Embryonic facial prominence (tissue), 1 donor: ENCODE measurements at regions not wholly inside any gene's neighbourhood (a gene's known extent, or its start where the extent isn't known, plus 50 kb on each side); places are given as distances from the start of the nearest gene placed in this dataset.

ENCODE experiments used
- DNase-seq: peaks from one replicate; pipeline ENCODE4 v3.0.0-alpha.2; 2016; ENCODE audit errors: extremely low spot score

GRCh38 chr2:204177977-204178522 lies 241.5 kb downstream of the ICOS start:
- no peak for DNase-seq

GRCh38 chr2:204180649-204181048 lies 244.1 kb downstream of the ICOS start:
- no peak for DNase-seq

GRCh38 chr2:204183608-204184007 lies 247.0 kb downstream of the ICOS start:
- DNase-seq = no peak

- no peak for DNase-seq
Observed at GRCh38 chr2:204184226-204184625, 247.7 kb downstream of the ICOS start.

- DNase-seq = no peak
Observed at GRCh38 chr2:204187229-204188083, 250.9 kb downstream of the ICOS start.

DNA sequence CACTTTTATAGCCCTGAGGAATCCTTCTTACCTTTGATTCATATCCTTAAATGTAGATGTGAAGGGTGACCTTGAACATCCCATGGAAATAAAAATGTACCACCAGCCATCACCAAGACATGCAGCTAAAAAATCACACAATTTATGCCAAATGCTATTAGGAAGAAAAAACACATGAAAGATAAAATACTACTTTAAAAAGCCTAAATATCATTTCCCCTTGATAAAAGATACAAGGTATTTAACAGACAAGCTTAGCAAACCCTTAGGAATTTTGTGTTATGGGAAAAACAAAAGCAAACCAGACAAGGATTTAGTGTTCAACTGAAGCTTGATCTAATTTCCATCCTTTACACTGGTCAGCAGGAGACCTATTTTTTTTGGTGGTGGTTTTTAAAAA lies 255.0 kb downstream of the ICOS start:
- DNase-seq = no peak

- no peak for DNase-seq
Observed at GRCh38 chr2:204195498-204195897, 258.9 kb downstream of the ICOS start.

GRCh38 chr2:204197336-204198005 lies 260.9 kb downstream of the ICOS start:
- DNase-seq = no peak

DNA sequence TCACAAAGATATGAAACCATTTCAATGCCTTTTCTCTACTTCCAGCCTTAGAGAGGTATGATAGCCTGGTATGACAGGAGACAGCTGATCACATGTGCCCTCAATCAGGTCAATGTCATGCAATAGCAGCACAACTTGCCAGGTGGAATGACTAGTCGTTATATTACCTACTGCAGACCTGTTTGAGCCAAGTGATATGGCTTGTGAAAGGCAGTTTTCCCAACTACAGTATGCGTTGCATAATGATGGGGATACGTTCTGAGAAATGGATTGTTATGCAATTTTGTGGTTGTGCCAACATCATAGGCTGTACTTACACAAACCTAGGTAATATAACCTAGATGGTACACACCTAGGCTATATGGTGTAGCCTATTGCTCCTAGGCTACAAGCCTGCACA lies 262.8 kb downstream of the ICOS start:
- no peak for DNase-seq

DNA sequence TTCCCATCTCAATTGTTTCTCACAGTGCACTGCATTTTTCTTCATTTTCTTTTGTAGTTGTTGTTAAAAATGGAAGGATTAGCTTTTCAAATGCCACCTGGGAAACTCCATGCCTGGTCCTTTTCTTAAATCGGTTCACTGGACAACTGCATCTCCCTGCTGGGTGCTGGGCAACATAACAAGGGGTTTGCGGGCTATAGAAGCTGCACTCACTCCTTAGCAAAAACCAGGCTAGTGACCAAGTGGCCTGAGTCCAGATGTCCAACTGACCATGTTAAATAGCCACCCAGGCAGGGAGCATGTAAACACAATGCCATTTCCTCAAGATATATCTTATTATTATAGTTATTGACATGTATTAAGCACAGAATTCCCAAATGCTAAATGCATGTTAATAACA lies 264.9 kb downstream of the ICOS start:
- DNase-seq = no peak

- no peak for DNase-seq
Observed at GRCh38 chr2:204202253-204202652, 265.7 kb downstream of the ICOS start.

GRCh38 chr2:204203704-204204103 lies 267.1 kb downstream of the ICOS start:
- no peak for DNase-seq

- no peak for DNase-seq
Observed at GRCh38 chr2:204205082-204205481, 268.5 kb downstream of the ICOS start.

DNA sequence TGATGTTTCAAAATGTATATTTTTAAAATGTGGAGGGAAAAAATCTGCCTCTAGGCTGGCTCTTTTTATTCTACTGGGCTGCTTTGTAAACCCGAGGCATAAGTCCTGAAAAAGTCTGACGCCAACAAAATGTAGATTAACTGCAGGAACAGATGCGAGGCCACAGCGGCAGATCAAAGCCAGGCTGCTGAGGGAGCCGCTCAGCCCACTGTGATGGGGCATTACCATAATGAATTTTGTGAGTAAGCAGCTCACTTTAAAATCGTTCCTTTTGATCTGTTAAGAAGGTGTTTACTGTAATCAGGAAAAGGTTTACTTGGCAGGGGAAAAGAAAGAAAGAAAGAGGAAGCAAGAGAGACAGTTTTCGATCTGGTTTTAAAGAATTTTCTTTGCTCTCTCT lies 269.0 kb downstream of the ICOS start:
- DNase-seq = no peak

- no peak for DNase-seq
Observed at GRCh38 chr2:204207866-204208265, 271.3 kb downstream of the ICOS start.

- DNase-seq = no peak
Observed at GRCh38 chr2:204213588-204213987, 277.0 kb downstream of the ICOS start.

DNA sequence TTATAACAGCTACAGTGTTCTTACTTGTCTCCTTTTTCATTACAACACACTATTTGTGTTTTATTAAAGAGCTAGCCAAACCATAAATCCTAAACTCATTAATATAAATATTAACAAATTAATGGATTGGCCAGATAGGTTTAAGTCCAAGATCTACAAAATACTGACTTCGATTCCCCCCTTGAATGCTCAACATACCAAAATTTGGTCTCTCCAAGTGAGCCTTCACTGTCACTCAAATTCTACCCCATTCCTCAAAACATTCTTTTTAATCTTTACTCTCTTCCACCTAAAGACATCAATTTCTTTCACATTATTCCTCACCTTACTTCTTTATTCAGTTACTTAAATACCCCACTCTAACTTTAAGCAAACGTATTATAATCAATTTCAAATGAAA lies 281.5 kb downstream of the ICOS start:
- DNase-seq = no peak

DNA sequence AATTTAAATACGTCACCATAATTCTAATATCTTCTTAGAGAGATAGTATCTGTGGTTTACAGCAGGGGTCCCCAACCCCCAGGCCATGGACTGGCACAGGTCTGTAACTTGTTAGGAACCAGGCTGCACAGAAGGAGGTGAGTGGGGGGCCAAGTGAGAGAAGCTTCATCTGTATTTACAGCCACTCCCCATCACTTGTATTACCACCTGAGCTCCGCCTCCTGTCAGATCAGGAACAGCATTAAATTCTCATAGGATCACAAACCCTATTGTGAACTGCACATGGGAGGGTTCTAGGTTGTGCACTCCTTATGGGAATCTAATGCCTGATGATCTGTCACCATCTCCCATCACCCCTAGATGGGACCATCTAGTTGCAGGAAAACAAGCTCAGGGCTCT lies 282.6 kb downstream of the ICOS start:
- DNase-seq = no peak

- no peak for DNase-seq
Observed at GRCh38 chr2:204220896-204221295, 284.3 kb downstream of the ICOS start.

GRCh38 chr2:204223046-204223445 lies 286.5 kb downstream of the ICOS start:
- DNase-seq = no peak

DNA sequence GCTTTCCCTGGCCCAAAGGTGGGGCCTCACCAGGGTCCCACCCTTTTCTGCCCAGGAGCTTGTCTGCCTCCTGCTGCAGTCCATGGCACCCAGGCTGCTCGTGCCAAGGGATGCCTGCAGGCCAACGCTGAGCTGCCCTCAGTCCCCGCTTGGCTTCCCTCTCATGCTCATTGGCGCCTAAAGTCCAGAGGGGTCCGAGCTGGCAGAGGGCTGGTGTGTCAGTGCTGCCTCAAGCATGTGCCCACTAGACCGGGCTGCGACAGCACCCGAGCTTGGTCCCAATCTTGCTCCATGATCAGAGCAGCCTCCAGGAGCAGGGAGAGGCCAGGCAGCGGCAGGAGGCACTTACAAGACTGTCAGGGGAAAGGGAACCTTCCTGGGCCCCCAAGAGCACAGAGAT lies 287.0 kb downstream of the ICOS start:
- DNase-seq = no peak

DNA sequence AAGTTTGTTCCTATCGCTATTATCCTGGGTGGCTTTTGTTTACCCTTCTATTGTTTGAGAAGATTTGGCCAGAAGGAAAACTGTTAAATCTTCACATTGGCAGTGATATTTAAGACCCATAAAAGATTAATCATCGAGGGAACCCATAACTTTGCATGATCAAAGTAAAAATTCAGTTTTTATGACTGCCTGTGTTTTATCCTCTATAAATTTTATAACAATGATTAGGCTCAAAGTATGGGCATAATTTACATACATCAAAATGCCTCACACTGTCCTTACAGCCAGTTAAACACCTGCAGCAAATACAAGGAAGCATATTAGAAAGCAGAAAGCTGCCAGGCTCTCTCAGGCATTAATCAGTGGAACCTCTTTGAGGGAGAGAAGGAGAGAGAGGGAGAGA lies 289.1 kb downstream of the ICOS start:
- DNase-seq = no peak

GRCh38 chr2:204226305-204226880 lies 289.8 kb downstream of the ICOS start:
- no peak for DNase-seq
